ENCODE measurements at regions not wholly inside any gene's neighbourhood (a gene's known extent, or its start where the extent isn't known, plus 50 kb on each side); places are given as distances from the start of the nearest gene placed in this dataset.

GRCh38 chr2:8319219-8319618 is 362.6 kb upstream of the ID2 start:
- no peak for TF ChIP-seq GABPA (IDR thresholded peaks at IDR 0.05 in 1 of 2, conservative IDR thresholded peaks at IDR 0.05 in 1 of 2)
- TF ChIP-seq REST (IDR thresholded peaks at IDR 0.05), result no peak
- TF ChIP-seq CTCF (IDR thresholded peaks at IDR 0.05; ENCODE audit: low read depth, low read length, missing input control), result no peak
